Endothelial cell of umbilical vein (primary cell): ENCODE measurements at regions not wholly inside any gene's neighbourhood (a gene's known extent, or its start where the extent isn't known, plus 50 kb on each side); places are given as distances from the start of the nearest gene placed in this dataset.

Source experiments
- BruUV-seq: library from RNA; stranded (reverse); fragments of 400-500 nt; replicated peaks from 2 replicates; lab custom pipeline; 2021; lab: Mats Ljungman, UMichigan
- CTCF ChIA-PET: fragments of 300-600, 350-600 bp; sonication (Branson Sonifier 250); formaldehyde crosslinking; loops from one replicate; lab custom pipeline; 2021; ENCODE audit warnings: antibody characterized with exemption, inconsistent platforms; lab: Charles Lee
- POLR2A ChIA-PET: fragments of 300-600, 350-600 bp; sonication (Branson Sonifier 250); formaldehyde crosslinking; loops from one replicate; lab custom pipeline; 2021; ENCODE audit warnings: antibody characterized with exemption, inconsistent platforms; lab: Charles Lee
- DNase-seq: peaks from one replicate; pipeline ENCODE4 v3.0.0-alpha.2; 2011; ENCODE audit warnings: low read depth, low spot score
- FAIRE-seq: peaks from 2 replicates; lab custom pipeline; 2011; peaks lifted over from hg19 to GRCh38; lab: Jason Lieb, UNC
- H2AFZ ChIP-seq: 2 replicates; pipeline ENCODE4 v1.6.0; 2012; ENCODE audit warnings: low read depth, low read length, control low read depth, inconsistent platforms
- H3K27ac ChIP-seq: 2 replicates; pipeline ENCODE4 v1.5.1; 2011; ENCODE audit warnings: low read depth, mild to moderate bottlenecking, control low read depth, low read length, moderate library complexity; ENCODE audit not compliant: insufficient read depth
- H3K27me3 ChIP-seq, 2 experiments: 2 replicates each; pipeline versions ENCODE4 v1.6.0 to v1.6.1; 2011; ENCODE audit warnings: low read length in 2 of 2, mixed read lengths in 1 of 2; ENCODE audit not compliant: control insufficient read depth in 2 of 2, insufficient read depth in 2 of 2
- H3K36me3 ChIP-seq, 2 experiments: 2 replicates in 1 of 2; 3 replicates in 1 of 2; pipeline ENCODE4 v1.5.1; 2011; ENCODE audit warnings: low read length in 2 of 2, mild to moderate bottlenecking in 1 of 2, moderate library complexity in 1 of 2; ENCODE audit not compliant: control insufficient read depth in 2 of 2, insufficient read depth in 2 of 2; ENCODE audit errors: extremely low read depth in 1 of 2
- H3K4me1 ChIP-seq: 3 replicates; pipeline ENCODE4 v1.5.1; 2011; ENCODE audit warnings: mild to moderate bottlenecking, low read length; ENCODE audit not compliant: control insufficient read depth, insufficient read depth; ENCODE audit errors: extremely low read depth
- H3K4me2 ChIP-seq: 2 replicates; pipeline ENCODE4 v1.6.1; 2011; ENCODE audit warnings: low read length, control low read depth, mixed read lengths; ENCODE audit not compliant: insufficient read depth
- H3K4me3 ChIP-seq, 3 experiments: fragments of 200-600 bp in 1 of 3; sonication (generic), shearing (Covaris generic) in 1 of 3; replicated peaks in 1 of 3; 2 replicates each; pipeline ENCODE4 v1.5.1; 2011 to 2016; ENCODE audit warnings: control low read depth in 3 of 3, low read length in 3 of 3, mild to moderate bottlenecking in 2 of 3, inconsistent platforms in 1 of 3, low read depth in 1 of 3, moderate library complexity in 1 of 3; ENCODE audit not compliant: insufficient read depth in 1 of 3
- H3K79me2 ChIP-seq: 2 replicates; pipeline ENCODE4 v1.6.0; 2012; ENCODE audit warnings: low read length, inconsistent platforms; ENCODE audit not compliant: control insufficient read depth, insufficient read depth
- H3K9ac ChIP-seq: replicated peaks from 2 replicates; pipeline ENCODE3; 2011; ENCODE audit warnings: low read length, control low read depth; ENCODE audit not compliant: insufficient read depth; ENCODE audit errors: extremely low read depth
- H3K9me1 ChIP-seq: replicated peaks from 3 replicates; pipeline ENCODE4 v1.6.0; 2011; ENCODE audit warnings: mild to moderate bottlenecking, low read length; ENCODE audit not compliant: control insufficient read depth, insufficient read depth; ENCODE audit errors: extremely low read depth
- H3K9me3 ChIP-seq: replicated peaks from 2 replicates; pipeline ENCODE4 v1.5.1; 2012; ENCODE audit warnings: low read length, inconsistent platforms; ENCODE audit not compliant: control insufficient read depth, insufficient read depth
- H4K20me1 ChIP-seq: replicated peaks from 2 replicates; pipeline ENCODE3; 2011; ENCODE audit warnings: mild to moderate bottlenecking, low read length; ENCODE audit not compliant: control insufficient read depth, insufficient read depth; ENCODE audit errors: extremely low read depth
- CTCF ChIP-seq, 2 donors: IDR thresholded peaks; 1 replicate in 1 of 2; 2 replicates in 1 of 2; pipeline ENCODE4 v1.5.1; 2011; ENCODE audit warnings: low read length in 2 of 2, mild to moderate bottlenecking in 2 of 2, moderate library complexity in 2 of 2, control low read depth in 1 of 2, inconsistent platforms in 1 of 2, low read depth in 1 of 2; ENCODE audit not compliant: insufficient read depth in 1 of 2; ENCODE audit errors: extremely low read depth in 1 of 2
- EZH2 ChIP-seq: IDR thresholded peaks from 2 replicates; pipeline ENCODE4 v1.6.1; 2012; ENCODE audit warnings: borderline replicate concordance, low read depth, mild to moderate bottlenecking, moderate library complexity, low read length, inconsistent platforms; ENCODE audit not compliant: severe bottlenecking
- FOS ChIP-seq: IDR thresholded peaks from 2 replicates; pipeline ENCODE4 v1.6.1; 2011; ENCODE audit warnings: mild to moderate bottlenecking, low read length, moderate library complexity, borderline replicate concordance; ENCODE audit not compliant: insufficient read depth
- GATA2 ChIP-seq: IDR thresholded peaks from 2 replicates; pipeline ENCODE4 v1.7.0; 2011; ENCODE audit warnings: low read depth, mild to moderate bottlenecking, moderate library complexity, mixed read lengths, low read length; ENCODE audit not compliant: insufficient read length, insufficient read depth
- JUN ChIP-seq: IDR thresholded peaks from 2 replicates; pipeline ENCODE4 v1.6.1; 2011; ENCODE audit warnings: borderline replicate concordance, low read depth; ENCODE audit not compliant: insufficient read length, insufficient read depth
- MAX ChIP-seq: IDR thresholded peaks from 2 replicates; pipeline ENCODE4 v1.6.1; 2011; ENCODE audit not compliant: insufficient read depth, insufficient read length
- MYC ChIP-seq: IDR thresholded peaks from one replicate; pipeline ENCODE4 v1.6.1; 2011; ENCODE audit warnings: mild to moderate bottlenecking, low read depth, low read length
- POLR2A ChIP-seq: IDR thresholded peaks from 2 replicates; pipeline ENCODE4 v1.6.1; 2012; ENCODE audit warnings: low read depth, mild to moderate bottlenecking, control low read depth, low read length
- POLR2AphosphoS5 ChIP-seq: IDR thresholded peaks from 2 replicates; pipeline ENCODE4 v1.6.1; 2012; ENCODE audit warnings: low read depth, mild to moderate bottlenecking, control low read depth, low read length, moderate library complexity; ENCODE audit not compliant: insufficient read depth
- dilution Hi-C: fragments of 300-500 bp; cut with MboI; formaldehyde crosslinking; loops from one replicate; pipeline ENCODE4 v1.15.0; 2019; ENCODE audit warnings: low sequenced_read_pairs; ENCODE audit not compliant: extremely low pct_ligation_motif_present
- intact Hi-C: fragments of 100-400 bp; cut with micrococcal nuclease; formaldehyde crosslinking; loops from one replicate; pipeline ENCODE4 v1.10.0; 2022

DNA sequence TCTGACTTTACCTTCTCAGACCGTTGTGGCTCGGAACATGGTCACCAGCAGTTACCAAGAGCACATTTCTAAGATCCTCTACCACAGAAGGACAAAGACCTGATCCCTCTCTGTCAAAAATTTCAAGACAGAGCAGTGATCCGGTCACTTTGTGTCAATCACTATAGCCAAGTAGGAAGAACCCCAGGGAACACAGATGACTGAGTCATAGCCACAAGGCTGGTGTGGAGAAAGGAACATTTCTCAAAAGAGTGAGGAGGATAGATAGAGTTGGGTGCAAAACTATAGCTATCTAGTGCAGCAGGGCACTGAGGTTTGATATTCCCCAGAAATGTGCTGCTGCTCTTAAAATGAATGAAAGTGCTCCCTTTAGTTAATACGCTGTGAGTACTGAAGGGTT lies 130.7 kb upstream of the SMIM23 start:
- no peak for DNase-seq
- no peaks in the 10 kb centered on the region for H3K79me2 ChIP-seq
- no peak overlapping the region for H3K4me3 ChIP-seq
- no peak overlapping the region for H2AFZ ChIP-seq
- BruUV-seq: no TSS peak
- intact Hi-C loops (no loop called here), dilution Hi-C loops (no loop called here)
- H3K27ac ChIP-seq: no peak overlapping the region
- H3K36me3 ChIP-seq: no peaks in the 10 kb centered on the region
- no peak for FAIRE-seq
- ChIA-PET CTCF (interaction anchor here (1.1 to 2.5 kb wide), 4 partner anchors 9 to 203 kb away, joined by 4 to 5 read pairs (median 4); no protein-coding TSS in a partner anchor), POLR2A (no interaction called here)
- H3K9me1 ChIP-seq: no peaks in the 10 kb centered on the region
- TF ChIP-seq POLR2A (no peak), GATA2 (no peak), CTCF (IDR thresholded peaks at IDR 0.05; ENCODE audit: extremely low read depth in 1 of 2, insufficient read depth in 1 of 2, low read depth in 1 of 2, low read length in 2 of 2) (no peak), POLR2AphosphoS5 (no peak), MYC (no peak), EZH2 (no peak), JUN (no peak), MAX (no peak), FOS (no peak)
- no peak overlapping the region for H3K4me2 ChIP-seq
- no peaks in the 10 kb centered on the region for H4K20me1 ChIP-seq
- no peaks in the 10 kb centered on the region for H3K9me3 ChIP-seq
- H3K9ac ChIP-seq: no peak overlapping the region
- no peaks in the 10 kb centered on the region for H3K27me3 ChIP-seq
- no peaks in the 10 kb centered on the region for H3K4me1 ChIP-seq
